ENCODE measurements at regions not wholly inside any gene's neighbourhood (a gene's known extent, or its start where the extent isn't known, plus 50 kb on each side); places are given as distances from the start of the nearest gene placed in this dataset.

- FAIRE-seq (no peak), DNase-seq (ENCODE audit: low spot score) (no peak)
Observed at GRCh38 chrX:40457406-40457805, 123.4 kb upstream of the ATP6AP2 start.

- DNase-seq (ENCODE audit: low spot score) (no peak), FAIRE-seq (no peak)
Observed at GRCh38 chrX:40452031-40452430, 128.7 kb upstream of the ATP6AP2 start.

GRCh38 chrX:40449956-40450706 is 130.6 kb upstream of the ATP6AP2 start:
- DNase-seq (ENCODE audit: low spot score) (no peak), FAIRE-seq (no peak)

- FAIRE-seq (no peak), DNase-seq (ENCODE audit: low spot score) (no peak)
Observed at GRCh38 chrX:40449396-40449795, 131.4 kb upstream of the ATP6AP2 start.

- DNase-seq (ENCODE audit: low spot score) (no peak), FAIRE-seq (no peak)
Observed at GRCh38 chrX:40448793-40449192, 132.0 kb upstream of the ATP6AP2 start.

GRCh38 chrX:40446921-40447320 is 133.8 kb upstream of the ATP6AP2 start:
- no peak for FAIRE-seq
- DNase-seq (ENCODE audit: low spot score): no peak

- no peak for FAIRE-seq
- no peak for DNase-seq (ENCODE audit: low spot score)
Observed at GRCh38 chrX:40445691-40446090, 135.1 kb upstream of the ATP6AP2 start.

GRCh38 chrX:40444798-40445496 is 135.8 kb upstream of the ATP6AP2 start:
- no peak for DNase-seq (ENCODE audit: low spot score)
- no peak for FAIRE-seq

- DNase-seq (ENCODE audit: low spot score) (no peak), FAIRE-seq (no peak)
Observed at GRCh38 chrX:40444133-40444532, 136.6 kb upstream of the ATP6AP2 start.

- DNase-seq (ENCODE audit: low spot score) (no peak), FAIRE-seq (no peak)
Observed at GRCh38 chrX:40440866-40441265, 139.9 kb upstream of the ATP6AP2 start.

- DNase-seq (ENCODE audit: low spot score) (no peak), FAIRE-seq (no peak)
Observed at GRCh38 chrX:40439625-40440532, 140.9 kb upstream of the ATP6AP2 start.

GRCh38 chrX:40437348-40437747 is 143.4 kb upstream of the ATP6AP2 start:
- no peak for FAIRE-seq
- no peak for DNase-seq (ENCODE audit: low spot score)

GRCh38 chrX:40434947-40435346 is 145.8 kb upstream of the ATP6AP2 start:
- DNase-seq (ENCODE audit: low spot score) (peak; percentile 9), FAIRE-seq (no peak)

- DNase-seq (ENCODE audit: low spot score) (no peak), FAIRE-seq (no peak)
Observed at GRCh38 chrX:40434443-40434842, 146.3 kb upstream of the ATP6AP2 start.

- no peak for FAIRE-seq
Observed at GRCh38 chrX:40433160-40433559, 147.6 kb upstream of the ATP6AP2 start.

GRCh38 chrX:40424259-40424658 is 156.5 kb upstream of the ATP6AP2 start:
- DNase-seq (ENCODE audit: low spot score) (no peak), FAIRE-seq (no peak)

More at GRCh38 chrX:40433160-40433559, 147.6 kb upstream of the ATP6AP2 start:
- no peak for DNase-seq (ENCODE audit: low spot score)

- FAIRE-seq (no peak), DNase-seq (ENCODE audit: low spot score) (no peak)
Observed at GRCh38 chrX:40423299-40423698, 157.5 kb upstream of the ATP6AP2 start.

GRCh38 chrX:40422021-40422420 is 158.7 kb upstream of the ATP6AP2 start:
- DNase-seq (ENCODE audit: low spot score) (no peak), FAIRE-seq (no peak)

- no peak for FAIRE-seq
- peak; percentile 22 for DNase-seq (ENCODE audit: low spot score)
Observed at GRCh38 chrX:40420899-40421729, 159.7 kb upstream of the ATP6AP2 start.

- no peak for FAIRE-seq
- no peak for DNase-seq (ENCODE audit: low spot score)
Observed at GRCh38 chrX:40418813-40419195, 162.0 kb upstream of the ATP6AP2 start.

Measured in urothelium cell line (cell line).